A673 (cell line): ENCODE measurements at regions not wholly inside any gene's neighbourhood (a gene's known extent, or its start where the extent isn't known, plus 50 kb on each side); places are given as distances from the start of the nearest gene placed in this dataset.

Source experiments
- BruUV-seq: library from RNA; stranded (reverse); fragments of 400-500 nt; replicated peaks from 2 replicates; lab custom pipeline; 2021; lab: Mats Ljungman, UMichigan
- CTCF ChIA-PET: fragments of 300-600 bp; sonication (Branson Sonifier 250); formaldehyde crosslinking; loops from one replicate; lab custom pipeline; 2022; ENCODE audit warnings: antibody characterized with exemption; lab: Charles Lee
- POLR2A ChIA-PET: fragments of 300-600 bp; sonication (Branson Sonifier 250); formaldehyde crosslinking; loops from one replicate; lab custom pipeline; 2022; ENCODE audit warnings: antibody characterized with exemption; ENCODE audit not compliant: low non-redundant PET; lab: Charles Lee
- DNase-seq: peaks from one replicate; pipeline ENCODE4 v3.0.0-alpha.2; 2015; ENCODE audit warnings: low spot score
- H3K27ac ChIP-seq: fragments of 200-600 bp; sonication (generic); 2 replicates; pipeline ENCODE4 v1.5.1; 2016; ENCODE audit warnings: mixed run types, low read depth, mild to moderate bottlenecking, mixed read lengths, antibody characterized with exemption, low read length; ENCODE audit not compliant: poor library complexity, severe bottlenecking
- H3K27me3 ChIP-seq: fragments of 200-600 bp; sonication (generic); replicated peaks from 2 replicates; pipeline ENCODE4 v1.6.1; 2017; ENCODE audit warnings: mixed run types, low read depth, mild to moderate bottlenecking, mixed read lengths, antibody characterized with exemption, low read length; ENCODE audit not compliant: insufficient read depth, poor library complexity
- H3K36me3 ChIP-seq: fragments of 200-600 bp; sonication (generic); 2 replicates; pipeline ENCODE4 v1.6.1; 2016; ENCODE audit warnings: mixed run types, mild to moderate bottlenecking, mixed read lengths, antibody characterized with exemption, low read length; ENCODE audit not compliant: insufficient read depth, poor library complexity, severe bottlenecking
- H3K4me1 ChIP-seq: fragments of 200-600 bp; sonication (generic); 2 replicates; pipeline ENCODE4 v1.6.1; 2017; ENCODE audit warnings: mixed run types, mild to moderate bottlenecking, mixed read lengths, antibody characterized with exemption, low read length; ENCODE audit not compliant: insufficient read depth, poor library complexity, severe bottlenecking
- H3K4me3 ChIP-seq: fragments of 200-600 bp; sonication (generic); 2 replicates; pipeline ENCODE4 v1.5.1; 2016; ENCODE audit warnings: low read depth, mixed run types, mild to moderate bottlenecking, mixed read lengths, low read length; ENCODE audit not compliant: poor library complexity, severe bottlenecking
- H3K9me3 ChIP-seq: fragments of 200-600 bp; sonication (generic); 2 replicates; pipeline ENCODE4 v1.6.1; 2016; ENCODE audit warnings: mixed run types, low read depth, mild to moderate bottlenecking, mixed read lengths, antibody characterized with exemption, low read length; ENCODE audit not compliant: poor library complexity, severe bottlenecking
- CTCF ChIP-seq: fragments of 300-800, 200-600 bp; sonication (generic); conservative IDR thresholded peaks from 2 replicates; pipeline ENCODE4 v1.5.1; 2017; ENCODE audit warnings: low read depth, mild to moderate bottlenecking, antibody characterized with exemption, low read length, moderate library complexity, mixed read lengths
- EZH2 ChIP-seq: fragments of 200-600 bp; sonication (generic); IDR thresholded peaks from 2 replicates; pipeline ENCODE4 v1.6.1; 2017; ENCODE audit warnings: borderline replicate concordance, low read depth, mild to moderate bottlenecking, mixed read lengths, antibody characterized with exemption, low read length; ENCODE audit not compliant: poor library complexity, severe bottlenecking
- intact Hi-C: fragments of 100-400 bp; cut with micrococcal nuclease; formaldehyde crosslinking; loops from one replicate; pipeline ENCODE4 v1.10.0; 2022; ENCODE audit not compliant: unreplicated experiment

GRCh38 chr2:11932962-11933361 is 186.5 kb downstream of the LPIN1 start:
- intact Hi-C loops = no loop called here
- no peak overlapping the region for H3K4me3 ChIP-seq
- no peak overlapping the region for H3K27ac ChIP-seq
- no peaks in the 10 kb centered on the region for H3K36me3 ChIP-seq
- TF ChIP-seq CTCF = no peak
- TF ChIP-seq EZH2 = no peak
- peaks cover 10% of the 10 kb centered on the region for H3K4me1 ChIP-seq
- no TSS peak for BruUV-seq
- no peaks in the 10 kb centered on the region for H3K9me3 ChIP-seq
- no peaks in the 10 kb centered on the region for H3K27me3 ChIP-seq
- ChIA-PET CTCF (no interaction called here), POLR2A (no interaction called here)
- DNase-seq = no peak

DNA sequence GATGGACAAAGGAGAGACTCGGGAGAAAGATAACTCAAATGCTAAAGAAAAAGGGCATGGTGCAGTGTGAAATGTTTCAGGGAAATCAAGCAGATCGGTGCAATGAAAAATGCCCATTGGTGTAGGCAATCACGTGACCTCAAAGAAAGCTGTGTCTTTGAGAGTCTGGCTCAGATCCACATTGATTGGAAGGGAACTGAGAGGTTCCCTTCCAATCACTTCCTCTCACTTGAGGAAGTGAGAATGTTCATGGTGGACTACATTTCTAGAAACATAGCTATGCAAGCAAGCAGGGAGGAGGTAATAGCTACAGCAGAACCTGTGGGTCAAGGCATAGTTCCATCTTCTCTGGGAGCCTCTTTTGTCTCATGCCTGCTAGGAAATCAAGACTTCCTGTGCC is 187.4 kb downstream of the LPIN1 start:
- ChIA-PET POLR2A (no interaction called here), CTCF (no interaction called here)
- no peaks in the 10 kb centered on the region for H3K27me3 ChIP-seq
- H3K9me3 ChIP-seq = no peaks in the 10 kb centered on the region
- H3K27ac ChIP-seq = no peak overlapping the region
- no peak for TF ChIP-seq EZH2
- no peak for TF ChIP-seq CTCF
- H3K4me3 ChIP-seq = no peak overlapping the region
- intact Hi-C loops = no loop called here
- DNase-seq = no peak
- peaks cover 10% of the 10 kb centered on the region for H3K4me1 ChIP-seq
- H3K36me3 ChIP-seq = no peaks in the 10 kb centered on the region
- BruUV-seq = no TSS peak

GRCh38 chr2:11936761-11937160 is 190.3 kb downstream of the LPIN1 start:
- no peaks in the 10 kb centered on the region for H3K36me3 ChIP-seq
- BruUV-seq = no TSS peak
- no peaks in the 10 kb centered on the region for H3K9me3 ChIP-seq
- no peaks in the 10 kb centered on the region for H3K4me1 ChIP-seq
- no peak for DNase-seq
- ChIA-PET POLR2A (no interaction called here), CTCF (no interaction called here)
- H3K4me3 ChIP-seq = no peak overlapping the region
- no peak for TF ChIP-seq CTCF
- no peak for TF ChIP-seq EZH2
- intact Hi-C loops = no loop called here
- H3K27me3 ChIP-seq = no peaks in the 10 kb centered on the region
- no peak overlapping the region for H3K27ac ChIP-seq
